GM12874 (cell line): ENCODE measurements at regions not wholly inside any gene's neighbourhood (a gene's known extent, or its start where the extent isn't known, plus 50 kb on each side); places are given as distances from the start of the nearest gene placed in this dataset.

Source experiments
- TF ChIP-seq, protein P1 (sequence below): IDR thresholded peaks from 2 replicates; pipeline ENCODE4 v1.5.1; 2011; ENCODE audit warnings: low read depth, mild to moderate bottlenecking, control low read depth, low read length, moderate library complexity; ENCODE audit not compliant: insufficient read depth

DNA sequence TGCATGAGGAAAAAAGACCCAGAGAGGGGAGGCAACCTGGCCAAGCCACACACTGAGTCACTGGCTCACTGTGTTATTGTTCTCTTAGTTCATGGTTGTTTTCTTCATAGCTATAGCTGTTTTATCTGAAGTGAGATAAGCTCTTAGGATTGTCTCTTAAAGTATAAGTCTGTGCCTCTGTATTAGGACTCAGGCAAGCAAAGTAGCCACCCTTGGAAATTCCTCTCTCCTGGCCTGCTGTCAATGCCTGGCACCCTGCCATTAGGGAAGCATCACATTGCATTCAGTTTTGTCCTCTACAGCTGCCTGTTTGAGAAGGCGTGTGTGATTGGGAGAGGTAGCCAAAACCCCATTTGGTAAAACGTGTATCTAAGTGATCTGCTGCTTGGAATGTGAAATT lies 147.4 kb upstream of the GLRA1 start:
- TF ChIP-seq, protein P1, sequence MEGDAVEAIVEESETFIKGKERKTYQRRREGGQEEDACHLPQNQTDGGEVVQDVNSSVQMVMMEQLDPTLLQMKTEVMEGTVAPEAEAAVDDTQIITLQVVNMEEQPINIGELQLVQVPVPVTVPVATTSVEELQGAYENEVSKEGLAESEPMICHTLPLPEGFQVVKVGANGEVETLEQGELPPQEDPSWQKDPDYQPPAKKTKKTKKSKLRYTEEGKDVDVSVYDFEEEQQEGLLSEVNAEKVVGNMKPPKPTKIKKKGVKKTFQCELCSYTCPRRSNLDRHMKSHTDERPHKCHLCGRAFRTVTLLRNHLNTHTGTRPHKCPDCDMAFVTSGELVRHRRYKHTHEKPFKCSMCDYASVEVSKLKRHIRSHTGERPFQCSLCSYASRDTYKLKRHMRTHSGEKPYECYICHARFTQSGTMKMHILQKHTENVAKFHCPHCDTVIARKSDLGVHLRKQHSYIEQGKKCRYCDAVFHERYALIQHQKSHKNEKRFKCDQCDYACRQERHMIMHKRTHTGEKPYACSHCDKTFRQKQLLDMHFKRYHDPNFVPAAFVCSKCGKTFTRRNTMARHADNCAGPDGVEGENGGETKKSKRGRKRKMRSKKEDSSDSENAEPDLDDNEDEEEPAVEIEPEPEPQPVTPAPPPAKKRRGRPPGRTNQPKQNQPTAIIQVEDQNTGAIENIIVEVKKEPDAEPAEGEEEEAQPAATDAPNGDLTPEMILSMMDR, result no peak

DNA sequence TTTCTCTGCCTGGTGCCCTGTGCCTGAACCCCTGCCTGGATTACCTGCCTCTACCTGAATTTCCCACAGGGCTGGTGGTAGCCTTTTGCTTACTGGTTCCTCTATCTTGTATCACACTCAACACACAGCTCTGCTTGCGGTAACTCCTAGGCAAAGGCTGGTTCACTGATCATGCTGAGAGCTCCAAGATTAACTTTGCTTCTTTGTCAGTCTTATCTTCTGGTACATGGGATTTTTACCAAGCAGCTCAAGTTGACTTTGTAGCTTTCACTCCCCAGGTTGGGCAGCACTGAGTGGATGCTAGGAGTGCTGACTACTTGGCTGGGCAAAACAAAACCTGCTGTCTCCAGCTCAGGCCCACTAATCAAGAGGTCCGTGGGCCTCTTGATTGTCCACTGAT lies 145.9 kb upstream of the GLRA1 start:
- TF ChIP-seq, protein P1, result no peak

DNA sequence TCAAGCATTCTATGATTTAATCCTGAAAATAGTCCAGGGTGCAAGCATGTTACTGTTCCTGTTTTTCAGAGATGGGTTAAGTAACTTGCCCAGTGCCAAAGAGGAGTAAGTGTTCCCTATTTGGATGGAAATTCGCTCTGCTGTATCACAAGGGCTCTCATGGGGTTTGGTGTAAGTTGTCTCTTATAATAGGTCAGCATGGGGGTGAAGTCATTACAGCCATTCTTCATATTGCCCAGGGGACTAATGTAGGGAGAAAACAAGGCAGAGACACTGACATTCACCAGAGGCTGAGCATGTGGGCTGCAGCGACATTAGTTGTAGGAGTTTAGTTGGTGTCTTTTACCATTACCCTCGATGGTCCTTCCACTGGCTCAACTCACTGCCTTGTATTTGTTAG lies 142.1 kb upstream of the GLRA1 start:
- TF ChIP-seq, protein P1, result no peak

DNA sequence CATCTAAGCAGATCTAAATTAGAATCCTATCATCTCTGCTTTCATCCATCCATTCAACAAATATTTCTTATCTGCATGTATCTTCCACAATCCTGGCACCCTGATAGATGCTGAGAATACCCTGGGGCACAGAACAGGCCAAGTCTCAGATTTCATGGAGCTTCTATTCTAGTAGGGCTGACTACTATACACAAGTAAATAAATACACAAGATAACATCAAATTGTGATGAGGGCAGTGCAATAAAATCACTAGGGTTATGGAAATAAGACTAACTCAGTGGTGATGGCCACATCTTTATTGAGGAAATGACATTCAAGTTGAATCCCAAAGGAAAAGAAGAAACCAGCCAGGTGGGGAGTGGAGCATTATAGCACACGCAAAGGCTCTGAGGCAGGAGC lies 138.4 kb upstream of the GLRA1 start:
- TF ChIP-seq, protein P1, result no peak

DNA sequence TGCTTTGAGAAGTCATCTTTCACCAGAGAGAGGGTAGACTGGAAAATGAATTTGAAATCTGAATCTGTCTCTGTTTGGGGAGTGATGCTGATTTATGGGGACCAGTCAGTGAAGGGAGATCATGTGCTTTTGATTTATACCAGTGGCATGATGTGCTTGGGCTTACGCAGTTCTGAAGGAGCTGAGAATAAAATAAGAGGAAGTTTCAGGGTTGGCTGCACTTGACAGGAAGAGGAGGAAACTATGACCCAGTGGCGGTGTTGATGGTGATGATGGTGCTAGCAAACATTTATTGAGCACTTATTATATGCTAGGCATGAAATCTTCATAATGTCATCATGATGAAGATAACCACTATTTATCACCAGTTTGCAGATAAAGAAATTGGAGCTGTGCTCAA lies 136.4 kb upstream of the GLRA1 start:
- TF ChIP-seq, protein P1, result no peak

DNA sequence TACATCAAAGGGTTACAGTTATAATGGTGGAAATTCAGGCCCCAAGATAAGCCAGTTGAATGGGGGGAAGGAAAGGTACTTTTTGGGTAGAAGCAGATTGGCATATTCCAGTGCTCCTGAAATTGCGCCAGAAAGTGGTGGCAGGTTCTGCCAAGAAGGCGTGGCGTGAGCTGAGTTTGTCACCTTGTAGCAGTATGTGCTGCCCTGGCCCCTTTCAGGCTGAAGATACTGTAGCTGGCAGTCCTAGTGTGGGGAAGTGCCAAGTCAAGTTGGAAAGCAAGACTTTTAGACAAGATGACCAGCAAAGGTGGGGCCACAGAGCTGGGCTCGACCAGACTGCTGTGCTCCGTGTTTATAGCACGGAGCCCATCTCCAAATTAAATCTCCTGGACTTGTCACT lies 133.6 kb upstream of the GLRA1 start:
- TF ChIP-seq, protein P1, result no peak

DNA sequence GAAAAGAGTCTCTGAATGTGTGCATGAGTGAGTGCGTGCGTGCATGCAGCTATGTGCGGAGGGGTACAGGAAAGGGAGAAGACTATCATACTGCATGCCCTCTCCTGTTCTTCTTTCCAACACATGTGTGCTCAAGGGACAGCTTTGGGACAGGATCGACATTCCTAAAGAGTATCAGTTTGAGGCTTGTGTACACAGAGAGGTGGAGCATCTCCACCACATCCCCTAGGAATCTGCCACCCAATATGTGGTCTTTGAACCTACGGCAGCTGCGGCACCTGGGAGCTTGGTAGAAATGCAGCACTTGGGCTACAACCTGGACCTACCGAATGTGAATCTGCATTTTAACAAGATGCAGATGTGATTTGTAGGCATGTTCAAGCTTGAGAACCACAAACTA lies 132.3 kb upstream of the GLRA1 start:
- TF ChIP-seq, protein P1, result no peak

DNA sequence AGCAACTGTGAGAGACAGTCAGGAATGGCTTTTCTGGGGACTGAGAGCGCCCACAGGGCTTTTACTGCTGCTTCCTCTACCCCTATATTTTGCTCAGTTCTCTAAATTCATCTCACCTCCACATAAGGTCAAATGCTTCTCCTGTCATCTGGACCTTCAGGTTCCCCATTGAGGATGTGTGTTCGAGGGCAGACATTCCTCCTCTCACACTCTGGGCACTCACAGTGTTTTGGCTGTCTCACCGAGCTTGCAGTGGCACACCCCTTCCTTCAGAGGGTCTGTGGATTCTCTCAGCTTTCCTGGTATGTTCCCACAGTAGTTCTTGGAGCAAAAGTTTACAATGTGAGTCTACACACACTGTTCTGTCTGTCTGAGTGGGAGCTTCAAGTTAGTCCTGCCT lies 127.8 kb upstream of the GLRA1 start:
- TF ChIP-seq, protein P1, result no peak
